PC-3 (cell line): ENCODE measurements at regions not wholly inside any gene's neighbourhood (a gene's known extent, or its start where the extent isn't known, plus 50 kb on each side); places are given as distances from the start of the nearest gene placed in this dataset.
"Not testable (repeated sequence)": the region's sequence is repeated elsewhere in the genome, so short reads cannot be mapped to it uniquely, and the experiment has no call there.

Experiments used
- ATAC-seq: fragments of 200-7000 bp; cut with Tn5 transposase; 2 replicates; pipeline ENCODE4 v1.9.1; 2020; ENCODE audit warnings: mild to moderate bottlenecking, moderate library complexity
- BruUV-seq: library from RNA; stranded (reverse); fragments of 400-500 nt; replicated peaks from 2 replicates; lab custom pipeline; 2021; lab: Mats Ljungman, UMichigan
- CTCF ChIA-PET: fragments of 300-600 bp; sonication (Branson Sonifier 250); formaldehyde crosslinking; loops from one replicate; lab custom pipeline; 2022; ENCODE audit warnings: antibody characterized with exemption; lab: Charles Lee
- POLR2A ChIA-PET: fragments of 300-600 bp; sonication (Branson Sonifier 250); formaldehyde crosslinking; loops from one replicate; lab custom pipeline; 2022; ENCODE audit warnings: antibody characterized with exemption; ENCODE audit not compliant: unreplicated experiment; lab: Charles Lee
- DNase-seq: peaks from one replicate; pipeline ENCODE4 v3.0.0-alpha.2; 2015
- H2AFZ ChIP-seq: fragments of 300-600 bp; sonication (generic); 2 replicates; pipeline ENCODE4 v1.6.0; 2016; ENCODE audit warnings: antibody characterized with exemption, low read length
- H3F3A ChIP-seq: fragments of 300-600 bp; sonication (generic); one replicate; pipeline ENCODE4 v1.6.0; 2017; ENCODE audit warnings: antibody characterized with exemption, low read length, control low read depth, mild to moderate bottlenecking; ENCODE audit not compliant: unreplicated experiment
- H3K27ac ChIP-seq: fragments of 300-600 bp; sonication (generic); 2 replicates; pipeline ENCODE4 v1.5.1; 2016; ENCODE audit warnings: mild to moderate bottlenecking, low read length
- H3K27me3 ChIP-seq: fragments of 300-600 bp; sonication (generic); 2 replicates; pipeline ENCODE4 v1.6.1; 2016; ENCODE audit warnings: low read length, mixed read lengths
- H3K36me3 ChIP-seq: fragments of 300-600 bp; sonication (generic); 2 replicates; pipeline ENCODE4 v1.6.1; 2016; ENCODE audit warnings: low read depth, mixed run types, low read length, mixed read lengths
- H3K4me1 ChIP-seq: fragments of 300-600 bp; sonication (generic); 2 replicates; pipeline ENCODE4 v1.5.1; 2016; ENCODE audit warnings: low read length; ENCODE audit not compliant: insufficient read depth
- H3K4me2 ChIP-seq: fragments of 300-600 bp; sonication (generic); 2 replicates; pipeline ENCODE4 v1.6.0; 2016; ENCODE audit warnings: low read length
- H3K4me3 ChIP-seq: fragments of 300-600 bp; sonication (generic); 2 replicates; pipeline ENCODE4 v1.5.1; 2016; ENCODE audit warnings: mild to moderate bottlenecking, low read length, mixed read lengths
- H3K79me2 ChIP-seq: fragments of 300-600 bp; sonication (generic); 2 replicates; pipeline ENCODE4 v1.6.1; 2017; ENCODE audit warnings: low read length, mixed read lengths
- H3K9ac ChIP-seq: fragments of 300-600 bp; sonication (generic); 2 replicates; pipeline ENCODE4 v1.6.0; 2016; ENCODE audit warnings: mild to moderate bottlenecking, low read length
- H3K9me2 ChIP-seq: fragments of 300-600 bp; sonication (generic); replicated peaks from 2 replicates; pipeline ENCODE4 v1.6.1; 2016; ENCODE audit warnings: mixed run types, low read length, mixed read lengths
- H3K9me3 ChIP-seq: fragments of 300-600 bp; sonication (generic); 2 replicates; pipeline ENCODE4 v1.6.1; 2016; ENCODE audit warnings: low read length, mixed read lengths
- H4K20me1 ChIP-seq: fragments of 300-600 bp; sonication (generic); 2 replicates; pipeline ENCODE4 v1.6.1; 2016; ENCODE audit warnings: low read length, mixed read lengths
- CTCF ChIP-seq: fragments of 300-600 bp; sonication (generic); conservative IDR thresholded peaks from 2 replicates; pipeline ENCODE4 v1.5.1; 2017; ENCODE audit warnings: antibody characterized with exemption, low read depth, mild to moderate bottlenecking, low read length
- EZH2 ChIP-seq: fragments of 300-600 bp; sonication (generic); IDR thresholded peaks from one replicate; pipeline ENCODE4 v1.6.1; 2017; ENCODE audit warnings: antibody characterized with exemption, mild to moderate bottlenecking, low read length; ENCODE audit not compliant: unreplicated experiment
- EZH2phosphoT487 ChIP-seq: fragments of 300-600 bp; sonication (generic); IDR thresholded peaks from 2 replicates; pipeline ENCODE4 v1.6.1; 2018; ENCODE audit warnings: mild to moderate bottlenecking, antibody characterized with exemption, low read length, borderline replicate concordance
- intact Hi-C: fragments of 100-400 bp; cut with micrococcal nuclease; formaldehyde crosslinking; loops from 2 replicates; pipeline ENCODE4 v1.9.0; 2023

- H3K27ac ChIP-seq, result no peak overlapping the region
- no peak for ATAC-seq
These were observed 143.2 kb upstream of the KYNU start for GRCh38 chr2:142734231-142734630.

DNA sequence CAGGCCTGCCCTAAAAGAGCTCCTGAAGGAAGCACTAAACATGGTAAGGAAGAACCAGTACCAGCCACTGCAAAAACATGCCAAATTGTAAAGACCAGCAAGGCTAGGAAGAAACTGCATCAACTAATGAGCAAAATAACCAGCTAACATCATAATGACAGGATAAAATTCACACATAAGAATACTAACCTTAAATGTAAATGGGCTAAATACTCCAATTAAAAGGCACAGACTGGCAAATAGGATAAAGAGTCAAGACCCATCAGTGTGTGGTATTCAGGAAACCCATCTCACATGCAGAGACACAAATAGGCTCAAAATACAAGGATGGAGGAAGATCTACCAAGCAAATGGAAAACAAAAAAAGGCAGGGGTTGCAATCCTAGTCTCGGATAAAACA, 147.7 kb upstream of the KYNU start:
- BruUV-seq, H3K9ac ChIP-seq, H3K27me3 ChIP-seq, H3K79me2 ChIP-seq, CTCF ChIA-PET, H3K4me3 ChIP-seq, POLR2A ChIA-PET, DNase-seq, ATAC-seq, H3K27ac ChIP-seq, H3K4me2 ChIP-seq, H3F3A ChIP-seq, H4K20me1 ChIP-seq, H3K9me2 ChIP-seq, H3K36me3 ChIP-seq, H2AFZ ChIP-seq, H3K4me1 ChIP-seq, H3K9me3 ChIP-seq, intact Hi-C loops: not testable (repeated sequence)

More at GRCh38 chr2:142734231-142734630, 143.2 kb upstream of the KYNU start:
- CTCF ChIA-PET, result no interaction called here
- Histone ChIP-seq H3K79me2 (no peaks in the 10 kb centered on the region), H3K4me3 (no peak overlapping the region), H3K4me1 (no peaks in the 10 kb centered on the region), H3K9me3 (no peaks in the 10 kb centered on the region), H3K27me3 (no peaks in the 10 kb centered on the region), H3F3A (no peaks in the 10 kb centered on the region), H3K4me2 (no peak overlapping the region), H3K9ac (no peak overlapping the region), H2AFZ (no peak overlapping the region), H4K20me1 (no peaks in the 10 kb centered on the region), H3K36me3 (no peaks in the 10 kb centered on the region), H3K9me2 (no peaks in the 10 kb centered on the region)
- intact Hi-C loops, result no loop called here
- no TSS peak for BruUV-seq
- peak; percentile 42 for TF ChIP-seq CTCF
- TF ChIP-seq EZH2phosphoT487, result no peak
- no peak for TF ChIP-seq EZH2
- no peak for DNase-seq
- POLR2A ChIA-PET, result no interaction called here

- H3K79me2 ChIP-seq, H2AFZ ChIP-seq, H3K9me3 ChIP-seq, CTCF ChIA-PET, POLR2A ChIA-PET, H3K4me1 ChIP-seq, H3K27ac ChIP-seq, DNase-seq, H3K9me2 ChIP-seq, BruUV-seq, H3F3A ChIP-seq, H4K20me1 ChIP-seq, intact Hi-C loops, H3K36me3 ChIP-seq, H3K9ac ChIP-seq, H3K27me3 ChIP-seq, H3K4me2 ChIP-seq, H3K4me3 ChIP-seq, ATAC-seq: not testable (repeated sequence)
These were observed 149.5 kb upstream of the KYNU start for GRCh38 chr2:142727821-142728478.

- CTCF ChIA-PET, result no interaction called here
- no peaks in the 10 kb centered on the region for H3K79me2 ChIP-seq
- intact Hi-C loops, result no loop called here
- H3K9ac ChIP-seq, result no peak overlapping the region
- no peaks in the 10 kb centered on the region for H3K36me3 ChIP-seq
- ATAC-seq (no peak), DNase-seq (no peak)
- H3K27me3 ChIP-seq, result no peaks in the 10 kb centered on the region
- no TSS peak for BruUV-seq
- no peaks in the 10 kb centered on the region for H3K9me2 ChIP-seq
- no peak for TF ChIP-seq EZH2phosphoT487
- TF ChIP-seq CTCF, result no peak
- no peak for TF ChIP-seq EZH2
- POLR2A ChIA-PET, result no interaction called here
- no peak overlapping the region for H3K4me3 ChIP-seq
- no peak overlapping the region for H2AFZ ChIP-seq
- H3K4me1 ChIP-seq, result no peaks in the 10 kb centered on the region
- no peak overlapping the region for H3K4me2 ChIP-seq
- no peaks in the 10 kb centered on the region for H3K9me3 ChIP-seq
- H4K20me1 ChIP-seq, result no peaks in the 10 kb centered on the region
- H3F3A ChIP-seq, result no peaks in the 10 kb centered on the region
- H3K27ac ChIP-seq, result no peak overlapping the region
These were observed 152.1 kb upstream of the KYNU start for GRCh38 chr2:142725386-142725785.
